ENCODE measurements at regions not wholly inside any gene's neighbourhood (a gene's known extent, or its start where the extent isn't known, plus 50 kb on each side); places are given as distances from the start of the nearest gene placed in this dataset.

- DNase-seq (ENCODE audit: low read depth, low spot score), result no peak
Measured at GRCh38 chr20:22470620-22471026, 113.7 kb downstream of the FOXA2 start.

GRCh38 chr20:22466447-22467171 is 117.8 kb downstream of the FOXA2 start:
- no peak for DNase-seq (ENCODE audit: low read depth, low spot score)

GRCh38 chr20:22465622-22466446 is 118.5 kb downstream of the FOXA2 start:
- DNase-seq (ENCODE audit: low read depth, low spot score), result no peak

- no peak for DNase-seq (ENCODE audit: low read depth, low spot score)
Measured at GRCh38 chr20:22464312-22465003, 119.9 kb downstream of the FOXA2 start.

GRCh38 chr20:22462975-22463914 is 121.1 kb downstream of the FOXA2 start:
- DNase-seq (ENCODE audit: low read depth, low spot score), result no peak

- DNase-seq (ENCODE audit: low read depth, low spot score), result no peak
Measured at GRCh38 chr20:22460803-22461202, 123.6 kb downstream of the FOXA2 start.

GRCh38 chr20:22460231-22460630 is 124.1 kb downstream of the FOXA2 start:
- no peak for DNase-seq (ENCODE audit: low read depth, low spot score)

GRCh38 chr20:22459754-22460153 is 124.6 kb downstream of the FOXA2 start:
- DNase-seq (ENCODE audit: low read depth, low spot score), result no peak

GRCh38 chr20:22456109-22456508 is 128.3 kb downstream of the FOXA2 start:
- DNase-seq (ENCODE audit: low read depth, low spot score), result no peak

GRCh38 chr20:22455259-22455658 is 129.1 kb downstream of the FOXA2 start:
- DNase-seq (ENCODE audit: low read depth, low spot score), result no peak

GRCh38 chr20:22453244-22454080 is 130.9 kb downstream of the FOXA2 start:
- no peak for DNase-seq (ENCODE audit: low read depth, low spot score)

- no peak for DNase-seq (ENCODE audit: low read depth, low spot score)
Measured at GRCh38 chr20:22452442-22453011, 131.8 kb downstream of the FOXA2 start.

- DNase-seq (ENCODE audit: low read depth, low spot score), result no peak
Measured at GRCh38 chr20:22450537-22450936, 133.8 kb downstream of the FOXA2 start.

- no peak for DNase-seq (ENCODE audit: low read depth, low spot score)
Measured at GRCh38 chr20:22449188-22449973, 135.0 kb downstream of the FOXA2 start.

GRCh38 chr20:22447447-22447778 is 137.0 kb downstream of the FOXA2 start:
- no peak for DNase-seq (ENCODE audit: low read depth, low spot score)

GRCh38 chr20:22446613-22447446 is 137.5 kb downstream of the FOXA2 start:
- DNase-seq (ENCODE audit: low read depth, low spot score), result no peak

GRCh38 chr20:22442318-22442717 is 142.1 kb downstream of the FOXA2 start:
- DNase-seq (ENCODE audit: low read depth, low spot score), result no peak

GRCh38 chr20:22438926-22439325 is 145.4 kb downstream of the FOXA2 start:
- no peak for DNase-seq (ENCODE audit: low read depth, low spot score)

Data from pulmonary artery endothelial cell (primary cell).